Nephron progenitor cell (in vitro differentiated cells): ENCODE measurements at regions not wholly inside any gene's neighbourhood (a gene's known extent, or its start where the extent isn't known, plus 50 kb on each side); places are given as distances from the start of the nearest gene placed in this dataset.

Source experiments
- DNase-seq: peaks from one replicate; pipeline ENCODE4 v3.0.0; 2021
- H3K27ac Mint-ChIP-seq: 2 replicates; pipeline ENCODE4 v1.8.0; 2021; ENCODE audit warnings: mild to moderate bottlenecking, moderate library complexity, mixed read lengths
- H3K27me3 Mint-ChIP-seq: 2 replicates; pipeline ENCODE4 v1.8.0; 2021; ENCODE audit warnings: mild to moderate bottlenecking, low read depth, mixed read lengths; ENCODE audit not compliant: poor library complexity
- H3K36me3 Mint-ChIP-seq: 2 replicates; pipeline ENCODE4 v1.8.0; 2021; ENCODE audit warnings: low read depth, mixed read lengths
- H3K4me1 Mint-ChIP-seq: 2 replicates; pipeline ENCODE4 v1.8.0; 2021; ENCODE audit warnings: mixed read lengths
- H3K4me3 Mint-ChIP-seq: 2 replicates; pipeline ENCODE4 v1.8.0; 2021; ENCODE audit warnings: mild to moderate bottlenecking, moderate library complexity, mixed read lengths
- H3K9me3 Mint-ChIP-seq: 2 replicates; pipeline ENCODE4 v1.8.0; 2021; ENCODE audit warnings: mild to moderate bottlenecking, moderate library complexity, mixed read lengths
- TF ChIP-seq, protein P1 (sequence below): fragments of 200-600 bp; sonication (generic); IDR thresholded peaks from 2 replicates; pipeline ENCODE4 v1.5.0; 2021; ENCODE audit warnings: antibody characterized with exemption

DNA sequence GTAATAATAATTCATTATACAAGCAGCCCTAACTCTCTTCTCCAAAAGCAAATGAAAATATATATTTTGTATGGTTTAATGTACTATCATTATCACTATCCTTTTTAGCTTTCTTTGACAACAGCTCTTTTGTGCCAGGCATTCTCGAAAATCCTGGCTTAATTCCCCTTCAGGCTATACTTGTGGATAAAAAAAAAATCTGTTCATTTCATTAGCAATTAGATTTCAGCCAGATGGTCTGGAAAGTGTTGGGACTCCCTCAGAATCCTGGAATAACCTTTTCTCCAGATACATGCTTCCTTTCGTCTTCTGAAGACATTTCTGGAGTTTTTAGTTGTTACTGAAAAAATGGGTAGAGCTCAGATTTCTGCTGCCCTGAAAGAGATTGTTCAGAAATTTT lies 83.4 kb upstream of the PLPPR4 start:
- Mint-ChIP-seq H3K27ac (no peak overlapping the region), H3K4me3 (no peak overlapping the region), H3K36me3 (no peaks in the 10 kb centered on the region), H3K9me3 (no peaks in the 10 kb centered on the region), H3K27me3 (no peaks in the 10 kb centered on the region), H3K4me1 (no peaks in the 10 kb centered on the region)
- DNase-seq, result no peak
- TF ChIP-seq, protein P1, sequence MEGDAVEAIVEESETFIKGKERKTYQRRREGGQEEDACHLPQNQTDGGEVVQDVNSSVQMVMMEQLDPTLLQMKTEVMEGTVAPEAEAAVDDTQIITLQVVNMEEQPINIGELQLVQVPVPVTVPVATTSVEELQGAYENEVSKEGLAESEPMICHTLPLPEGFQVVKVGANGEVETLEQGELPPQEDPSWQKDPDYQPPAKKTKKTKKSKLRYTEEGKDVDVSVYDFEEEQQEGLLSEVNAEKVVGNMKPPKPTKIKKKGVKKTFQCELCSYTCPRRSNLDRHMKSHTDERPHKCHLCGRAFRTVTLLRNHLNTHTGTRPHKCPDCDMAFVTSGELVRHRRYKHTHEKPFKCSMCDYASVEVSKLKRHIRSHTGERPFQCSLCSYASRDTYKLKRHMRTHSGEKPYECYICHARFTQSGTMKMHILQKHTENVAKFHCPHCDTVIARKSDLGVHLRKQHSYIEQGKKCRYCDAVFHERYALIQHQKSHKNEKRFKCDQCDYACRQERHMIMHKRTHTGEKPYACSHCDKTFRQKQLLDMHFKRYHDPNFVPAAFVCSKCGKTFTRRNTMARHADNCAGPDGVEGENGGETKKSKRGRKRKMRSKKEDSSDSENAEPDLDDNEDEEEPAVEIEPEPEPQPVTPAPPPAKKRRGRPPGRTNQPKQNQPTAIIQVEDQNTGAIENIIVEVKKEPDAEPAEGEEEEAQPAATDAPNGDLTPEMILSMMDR, result no peak

DNA sequence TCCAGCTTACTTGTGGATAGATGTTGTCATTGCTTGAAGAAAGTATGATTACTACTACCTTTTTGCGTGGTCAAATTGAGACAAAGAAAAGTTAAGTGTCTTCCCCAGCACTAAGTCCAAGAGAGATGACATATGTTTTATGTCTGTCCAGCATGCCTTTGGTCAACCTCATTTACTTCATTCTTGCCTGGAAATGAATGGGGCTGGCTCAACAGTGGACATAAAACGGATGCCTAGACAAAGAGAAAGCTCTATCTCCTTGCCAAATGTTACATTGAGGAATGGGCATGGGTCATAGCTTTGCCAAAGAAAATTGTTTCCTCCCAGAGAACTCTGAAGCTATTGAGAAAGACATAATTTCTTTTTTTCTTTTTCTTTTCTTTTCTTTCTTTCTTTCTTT lies 82.4 kb upstream of the PLPPR4 start:
- DNase-seq, result no peak
- no peaks in the 10 kb centered on the region for H3K36me3 Mint-ChIP-seq
- no peaks in the 10 kb centered on the region for H3K27me3 Mint-ChIP-seq
- TF ChIP-seq, protein P1, result no peak
- no peaks in the 10 kb centered on the region for H3K9me3 Mint-ChIP-seq
- H3K4me3 Mint-ChIP-seq, result no peak overlapping the region
- H3K4me1 Mint-ChIP-seq, result no peaks in the 10 kb centered on the region
- no peak overlapping the region for H3K27ac Mint-ChIP-seq

DNA sequence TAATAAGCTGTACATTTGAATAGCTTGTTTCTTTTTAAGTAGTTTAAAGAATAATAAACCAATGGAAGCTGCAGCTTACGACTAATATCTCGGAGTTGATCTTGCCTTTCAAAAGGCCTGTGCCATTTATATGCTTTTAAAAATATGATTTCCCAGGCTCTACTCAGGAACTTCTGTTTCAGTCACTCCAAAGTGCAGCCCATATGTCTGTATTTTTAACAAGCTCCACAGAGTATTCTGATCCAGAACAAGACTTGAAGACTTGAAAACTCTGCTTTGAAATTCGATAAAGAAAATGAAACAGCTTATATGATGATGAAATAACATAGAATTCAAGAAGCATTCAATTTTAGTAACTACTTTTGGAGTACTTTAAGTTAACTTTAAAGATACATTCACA lies 79.1 kb upstream of the PLPPR4 start:
- no peaks in the 10 kb centered on the region for H3K36me3 Mint-ChIP-seq
- H3K27ac Mint-ChIP-seq, result no peak overlapping the region
- TF ChIP-seq, protein P1, result no peak
- H3K9me3 Mint-ChIP-seq, result no peaks in the 10 kb centered on the region
- no peak for DNase-seq
- H3K27me3 Mint-ChIP-seq, result no peaks in the 10 kb centered on the region
- no peaks in the 10 kb centered on the region for H3K4me1 Mint-ChIP-seq
- H3K4me3 Mint-ChIP-seq, result no peak overlapping the region

DNA sequence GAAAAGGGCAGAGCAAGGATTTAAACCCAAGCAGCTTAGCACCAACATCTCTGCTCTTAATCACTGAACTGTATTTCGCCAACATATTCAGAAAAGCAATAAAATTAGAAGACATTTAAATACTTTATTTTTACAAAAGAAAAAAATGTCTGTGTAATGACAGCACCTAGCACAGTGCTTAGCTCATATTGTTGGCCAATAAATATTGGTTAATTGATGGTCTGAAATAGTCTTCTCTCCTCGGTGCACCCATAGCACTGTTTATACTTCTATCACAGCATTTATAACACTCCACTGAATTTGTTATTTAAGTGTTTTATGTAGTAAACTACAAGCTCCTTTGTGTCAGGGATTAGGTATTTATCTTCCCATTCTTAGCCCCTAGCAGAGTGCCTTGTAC lies 70.9 kb upstream of the PLPPR4 start:
- Mint-ChIP-seq H3K27me3 (peaks cover 2% of the 10 kb centered on the region), H3K27ac (no peak overlapping the region)
- no peak for DNase-seq

DNA sequence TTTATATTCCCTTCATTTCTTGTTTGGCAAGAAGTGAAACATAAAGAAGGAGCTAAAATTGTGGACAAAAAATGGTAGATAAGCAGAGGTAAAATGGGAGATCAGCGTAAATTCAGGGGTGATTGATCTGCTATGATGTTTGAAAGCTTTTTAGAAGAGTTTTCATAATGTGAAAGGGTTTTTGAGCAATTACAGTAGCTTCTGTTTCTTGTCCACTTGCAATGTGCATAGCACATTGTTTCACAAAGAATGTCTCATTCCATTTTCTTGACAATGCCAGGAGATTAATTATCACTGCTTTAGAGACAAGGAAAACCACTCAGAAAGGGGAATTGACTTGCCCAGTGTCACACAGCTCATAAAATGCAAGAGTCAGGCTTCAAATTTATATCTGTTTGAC lies 65.9 kb upstream of the PLPPR4 start:
- Mint-ChIP-seq H3K9me3 (no peaks in the 10 kb centered on the region), H3K36me3 (no peaks in the 10 kb centered on the region), H3K4me1 (no peaks in the 10 kb centered on the region), H3K4me3 (no peak overlapping the region), H3K27ac (no peak overlapping the region), H3K27me3 (peaks cover 6% of the 10 kb centered on the region)
- DNase-seq, result no peak
- TF ChIP-seq, protein P1, result no peak

More for the DNA sequence above, 70.9 kb upstream of the PLPPR4 start:
- Mint-ChIP-seq H3K36me3 (no peaks in the 10 kb centered on the region), H3K4me1 (no peaks in the 10 kb centered on the region), H3K4me3 (no peak overlapping the region), H3K9me3 (no peaks in the 10 kb centered on the region)
- TF ChIP-seq, protein P1, result no peak

DNA sequence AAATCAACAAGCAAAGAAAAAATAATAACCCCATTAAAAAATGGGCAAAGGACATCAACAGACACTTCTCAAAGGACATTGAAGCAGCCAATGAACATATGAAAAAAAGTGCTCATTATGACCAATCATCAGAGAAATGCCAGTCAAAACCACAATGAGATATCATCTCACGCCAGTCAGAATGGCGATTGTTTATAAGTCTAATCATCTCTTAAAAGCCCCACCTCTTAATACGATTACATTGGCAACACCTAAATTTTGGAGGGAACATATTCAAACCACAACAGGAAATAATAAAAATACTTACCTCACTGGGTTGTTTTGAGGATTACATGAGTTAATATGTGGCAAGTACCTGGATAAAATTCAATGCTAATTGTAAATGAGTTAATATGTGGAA lies 57.1 kb upstream of the PLPPR4 start:
- Mint-ChIP-seq H3K27ac (no peak overlapping the region), H3K27me3 (peaks cover 3% of the 10 kb centered on the region), H3K4me3 (no peak overlapping the region), H3K4me1 (no peaks in the 10 kb centered on the region), H3K36me3 (no peaks in the 10 kb centered on the region), H3K9me3 (no peaks in the 10 kb centered on the region)
- no peak for DNase-seq
- TF ChIP-seq, protein P1, result no peak
